ENCODE measurements at regions not wholly inside any gene's neighbourhood (a gene's known extent, or its start where the extent isn't known, plus 50 kb on each side); places are given as distances from the start of the nearest gene placed in this dataset.

- intact Hi-C loops (cut with DNase I; ENCODE audit: low total_unique reads): no loop called here
- no peaks in the 10 kb centered on the region for H3K9me3 ChIP-seq
- H3K4me1 ChIP-seq: no peaks in the 10 kb centered on the region
- no peak overlapping the region for H3K27ac ChIP-seq
- no peak for DNase-seq
- H3K36me3 ChIP-seq: no peaks in the 10 kb centered on the region
- ATAC-seq: no peak
- TF ChIP-seq CTCF (IDR thresholded peaks at IDR 0.05 in 4 of 5, conservative IDR thresholded peaks at IDR 0.05 in 1 of 5) (no peak), POLR2A (IDR thresholded peaks at IDR 0.05) (no peak)
- no peaks in the 10 kb centered on the region for H3K27me3 ChIP-seq
- no peak overlapping the region for H3K4me3 ChIP-seq
- in situ Hi-C loops (cut with MboI; ENCODE audit: low sequenced_read_pairs in 4 of 4): no loop called here
Measured at GRCh38 chr2:128404709-128405466, 86.2 kb upstream of the HS6ST1 start.

- no peak overlapping the region for H3K27ac ChIP-seq
- H3K4me3 ChIP-seq: no peak overlapping the region
- no peaks in the 10 kb centered on the region for H3K27me3 ChIP-seq
- H3K4me1 ChIP-seq: no peaks in the 10 kb centered on the region
- no peaks in the 10 kb centered on the region for H3K36me3 ChIP-seq
- TF ChIP-seq POLR2A (IDR thresholded peaks at IDR 0.05): no peak
- no peak for TF ChIP-seq CTCF (IDR thresholded peaks at IDR 0.05 in 4 of 5, conservative IDR thresholded peaks at IDR 0.05 in 1 of 5)
- in situ Hi-C loops (cut with MboI; ENCODE audit: low sequenced_read_pairs in 4 of 4): no loop called here
- ATAC-seq (no peak), DNase-seq (no peak)
- intact Hi-C loops (cut with DNase I; ENCODE audit: low total_unique reads): no loop called here
- H3K9me3 ChIP-seq: no peaks in the 10 kb centered on the region
Measured at GRCh38 chr2:128405467-128405900, 86.8 kb upstream of the HS6ST1 start.

- no peaks in the 10 kb centered on the region for H3K9me3 ChIP-seq
- no peak overlapping the region for H3K4me3 ChIP-seq
- in situ Hi-C loops (cut with MboI; ENCODE audit: low sequenced_read_pairs in 4 of 4): no loop called here
- H3K4me1 ChIP-seq: no peaks in the 10 kb centered on the region
- no peak for TF ChIP-seq POLR2A (IDR thresholded peaks at IDR 0.05)
- no peak overlapping the region for H3K27ac ChIP-seq
- intact Hi-C loops (cut with DNase I; ENCODE audit: low total_unique reads): no loop called here
- DNase-seq (no peak), ATAC-seq (no peak)
- no peaks in the 10 kb centered on the region for H3K36me3 ChIP-seq
- H3K27me3 ChIP-seq: no peaks in the 10 kb centered on the region
Measured at GRCh38 chr2:128405981-128406613, 87.4 kb upstream of the HS6ST1 start.

- H3K9me3 ChIP-seq: no peaks in the 10 kb centered on the region
- H3K4me1 ChIP-seq: no peaks in the 10 kb centered on the region
- H3K27me3 ChIP-seq: no peaks in the 10 kb centered on the region
- intact Hi-C loops (cut with DNase I; ENCODE audit: low total_unique reads): no loop called here
- no peak overlapping the region for H3K27ac ChIP-seq
- H3K4me3 ChIP-seq: no peak overlapping the region
- no peaks in the 10 kb centered on the region for H3K36me3 ChIP-seq
- TF ChIP-seq CTCF (IDR thresholded peaks at IDR 0.05 in 4 of 5, conservative IDR thresholded peaks at IDR 0.05 in 1 of 5) (no peak), POLR2A (IDR thresholded peaks at IDR 0.05) (no peak)
- DNase-seq (no peak), ATAC-seq (no peak)
- in situ Hi-C loops (cut with MboI; ENCODE audit: low sequenced_read_pairs in 4 of 4): no loop called here
Measured at GRCh38 chr2:128406736-128407554, 88.3 kb upstream of the HS6ST1 start.
